ENCODE measurements at regions not wholly inside any gene's neighbourhood (a gene's known extent, or its start where the extent isn't known, plus 50 kb on each side); places are given as distances from the start of the nearest gene placed in this dataset.

DNA sequence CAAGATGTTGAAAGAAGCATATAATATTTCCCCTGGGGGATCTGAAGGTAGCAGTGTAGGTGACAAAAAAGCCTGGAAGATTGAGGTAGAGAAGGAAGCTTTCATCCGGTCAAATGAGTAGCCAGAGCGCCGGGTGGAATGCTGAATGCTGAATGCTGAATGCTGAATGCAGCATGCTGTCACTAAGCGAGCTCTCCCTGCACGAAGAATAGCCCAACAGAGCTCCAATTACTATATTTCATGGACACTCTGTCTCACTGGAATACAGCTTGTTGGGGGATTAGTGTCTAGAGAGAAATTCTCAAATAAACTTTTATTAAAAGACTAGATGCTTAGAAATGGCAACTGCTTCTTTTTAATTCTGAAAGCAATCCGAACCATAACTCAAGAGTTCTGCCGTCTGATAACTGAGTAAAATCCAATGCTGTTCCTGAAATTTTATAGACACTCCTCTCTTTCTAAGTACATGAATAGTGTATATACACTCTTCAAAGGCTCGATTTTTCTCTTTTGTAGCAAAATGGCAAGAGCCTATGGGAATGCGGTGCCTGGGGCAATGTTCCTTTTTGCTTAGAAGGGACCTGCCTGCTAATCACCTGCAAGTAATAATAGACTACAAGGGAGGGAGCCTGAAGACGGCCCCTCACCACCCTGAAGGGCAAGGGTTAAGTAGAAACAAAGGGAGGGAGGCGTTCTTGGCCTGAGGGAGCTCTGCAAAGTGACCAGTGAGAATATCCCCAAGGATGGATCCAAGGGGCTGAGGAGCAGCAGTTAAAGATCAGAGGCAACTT is 203.7 kb upstream of the ESRRG start:
- Mint-ChIP-seq H3K27me3 (ENCODE audit: low read depth) (no peaks in the 10 kb centered on the region), H3K27ac (no peak overlapping the region), H3K36me3 (ENCODE audit: low read depth) (no peaks in the 10 kb centered on the region), H3K4me3 (no peak overlapping the region), H3K4me1 (ENCODE audit: low read depth) (no peaks in the 10 kb centered on the region), H3K9me3 (no peaks in the 10 kb centered on the region)

DNA sequence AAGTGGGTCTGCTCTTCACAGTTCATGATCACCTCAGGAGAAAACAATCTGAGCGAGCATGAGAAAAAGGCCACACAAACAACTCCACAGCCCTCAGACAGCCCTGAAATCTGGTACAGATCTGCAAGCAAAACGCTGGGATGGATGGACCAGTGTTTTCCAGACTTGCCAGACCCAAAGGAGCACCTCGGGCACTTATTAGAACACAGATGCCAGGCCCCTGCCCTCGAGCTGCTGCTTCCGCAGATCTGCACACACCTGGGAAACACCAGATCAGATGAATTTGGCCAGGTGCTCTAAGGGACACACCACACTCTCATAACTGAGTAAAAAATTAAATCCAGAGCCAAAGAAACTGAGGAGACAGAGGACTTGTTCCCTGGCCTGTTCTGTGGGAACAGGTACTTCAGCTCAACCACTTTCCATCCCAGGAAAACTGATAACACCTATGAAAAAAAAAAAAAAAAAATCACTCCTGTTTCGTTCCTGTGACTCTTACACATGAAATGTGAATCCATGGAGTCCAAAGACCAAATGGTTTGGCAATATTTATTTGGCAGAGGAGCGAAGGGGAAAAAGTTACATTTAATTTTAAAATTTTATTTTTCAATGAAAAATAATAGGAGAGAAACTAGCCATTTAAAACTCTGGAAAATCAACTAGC is 202.9 kb upstream of the ESRRG start:
- Mint-ChIP-seq H3K27me3 (ENCODE audit: low read depth) (no peaks in the 10 kb centered on the region), H3K36me3 (ENCODE audit: low read depth) (no peaks in the 10 kb centered on the region), H3K4me1 (ENCODE audit: low read depth) (no peaks in the 10 kb centered on the region), H3K4me3 (no peak overlapping the region), H3K27ac (no peak overlapping the region), H3K9me3 (no peaks in the 10 kb centered on the region)

DNA sequence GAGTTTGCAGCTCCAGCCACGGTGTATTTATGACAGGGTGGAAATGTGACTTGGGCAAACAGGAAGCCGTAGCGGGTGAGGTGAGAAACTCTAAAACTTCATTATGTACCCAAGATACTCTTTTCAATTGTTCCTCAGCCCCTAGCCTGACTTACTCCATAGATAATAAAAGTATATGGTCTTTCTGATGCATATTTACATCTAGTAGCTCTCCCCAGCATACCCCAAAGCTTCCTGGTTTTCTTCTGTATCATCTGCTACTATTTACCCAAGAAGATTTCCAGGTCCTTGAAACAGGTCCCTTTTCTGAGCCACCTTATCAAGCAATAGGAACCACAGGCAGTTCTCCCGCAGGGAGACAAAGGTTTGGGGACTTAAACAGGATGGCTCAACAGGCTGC is 201.5 kb upstream of the ESRRG start:
- H3K36me3 Mint-ChIP-seq (ENCODE audit: low read depth): no peaks in the 10 kb centered on the region
- H3K4me1 Mint-ChIP-seq (ENCODE audit: low read depth): no peaks in the 10 kb centered on the region
- no peaks in the 10 kb centered on the region for H3K9me3 Mint-ChIP-seq
- no peaks in the 10 kb centered on the region for H3K27me3 Mint-ChIP-seq (ENCODE audit: low read depth)
- no peak overlapping the region for H3K27ac Mint-ChIP-seq
- no peak overlapping the region for H3K4me3 Mint-ChIP-seq

DNA sequence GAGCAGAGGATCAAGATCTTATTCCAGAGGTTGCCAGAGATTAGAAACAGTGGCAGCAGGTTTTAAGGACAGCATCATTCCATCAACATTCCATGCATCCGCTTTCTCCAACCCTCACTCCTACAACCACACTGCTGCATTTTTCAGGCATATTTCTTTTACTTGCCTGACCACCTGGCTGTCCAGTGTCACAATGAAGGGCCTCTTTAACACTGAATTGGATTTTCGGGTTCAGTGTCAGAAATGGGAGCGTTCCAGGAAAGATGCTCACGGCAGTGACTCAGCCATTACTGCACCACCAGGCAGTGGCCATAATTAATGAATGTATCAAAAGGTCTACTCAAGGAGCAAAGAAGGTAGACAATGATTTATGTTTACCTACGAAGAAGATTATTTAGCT is 200.4 kb upstream of the ESRRG start:
- Mint-ChIP-seq H3K27me3 (ENCODE audit: low read depth) (no peaks in the 10 kb centered on the region), H3K4me1 (ENCODE audit: low read depth) (no peaks in the 10 kb centered on the region), H3K9me3 (no peaks in the 10 kb centered on the region), H3K4me3 (no peak overlapping the region), H3K27ac (no peak overlapping the region), H3K36me3 (ENCODE audit: low read depth) (no peaks in the 10 kb centered on the region)

DNA sequence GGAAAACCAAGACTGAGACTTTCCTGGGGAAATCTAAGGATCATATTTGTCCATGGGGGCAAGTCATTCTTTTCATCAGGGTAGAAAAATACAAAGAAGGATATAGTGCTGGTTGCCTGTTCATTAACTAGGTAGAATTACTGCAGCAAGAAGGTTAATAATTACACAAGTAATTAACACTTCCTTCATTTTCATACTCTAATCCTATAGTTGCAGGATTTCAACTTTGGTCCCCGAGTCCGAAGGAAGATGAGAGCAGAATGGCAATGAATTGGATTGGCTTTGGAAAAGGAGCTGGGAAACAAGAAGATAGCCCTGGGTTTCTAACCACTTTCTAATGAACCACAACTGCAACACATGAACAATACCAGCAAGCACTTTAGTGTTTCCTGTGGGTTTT is 199.2 kb upstream of the ESRRG start:
- Mint-ChIP-seq H3K4me3 (no peak overlapping the region), H3K4me1 (ENCODE audit: low read depth) (no peaks in the 10 kb centered on the region), H3K27me3 (ENCODE audit: low read depth) (no peaks in the 10 kb centered on the region), H3K9me3 (no peaks in the 10 kb centered on the region), H3K27ac (no peak overlapping the region), H3K36me3 (ENCODE audit: low read depth) (no peaks in the 10 kb centered on the region)

DNA sequence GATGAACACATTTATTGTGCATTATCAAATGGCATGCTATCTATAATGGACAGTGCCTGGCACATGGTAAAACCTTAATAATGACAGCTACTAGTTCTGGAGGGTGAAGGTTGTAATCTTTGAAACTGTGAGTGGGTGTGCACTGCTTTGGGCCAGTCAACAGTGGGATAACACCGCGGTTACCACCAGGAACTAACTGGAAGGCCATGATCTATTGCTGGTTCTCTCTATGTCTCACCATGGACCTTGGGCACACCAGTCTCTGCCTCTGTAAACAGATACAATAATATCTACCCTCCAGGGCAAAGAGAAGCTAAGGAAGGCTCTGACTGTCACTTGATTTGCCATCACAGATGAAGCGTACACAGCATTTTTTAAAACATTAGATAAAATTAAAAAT is 198.6 kb upstream of the ESRRG start:
- Mint-ChIP-seq H3K27ac (no peak overlapping the region), H3K4me3 (no peak overlapping the region), H3K4me1 (ENCODE audit: low read depth) (no peaks in the 10 kb centered on the region), H3K9me3 (no peaks in the 10 kb centered on the region), H3K36me3 (ENCODE audit: low read depth) (no peaks in the 10 kb centered on the region), H3K27me3 (ENCODE audit: low read depth) (no peaks in the 10 kb centered on the region)

DNA sequence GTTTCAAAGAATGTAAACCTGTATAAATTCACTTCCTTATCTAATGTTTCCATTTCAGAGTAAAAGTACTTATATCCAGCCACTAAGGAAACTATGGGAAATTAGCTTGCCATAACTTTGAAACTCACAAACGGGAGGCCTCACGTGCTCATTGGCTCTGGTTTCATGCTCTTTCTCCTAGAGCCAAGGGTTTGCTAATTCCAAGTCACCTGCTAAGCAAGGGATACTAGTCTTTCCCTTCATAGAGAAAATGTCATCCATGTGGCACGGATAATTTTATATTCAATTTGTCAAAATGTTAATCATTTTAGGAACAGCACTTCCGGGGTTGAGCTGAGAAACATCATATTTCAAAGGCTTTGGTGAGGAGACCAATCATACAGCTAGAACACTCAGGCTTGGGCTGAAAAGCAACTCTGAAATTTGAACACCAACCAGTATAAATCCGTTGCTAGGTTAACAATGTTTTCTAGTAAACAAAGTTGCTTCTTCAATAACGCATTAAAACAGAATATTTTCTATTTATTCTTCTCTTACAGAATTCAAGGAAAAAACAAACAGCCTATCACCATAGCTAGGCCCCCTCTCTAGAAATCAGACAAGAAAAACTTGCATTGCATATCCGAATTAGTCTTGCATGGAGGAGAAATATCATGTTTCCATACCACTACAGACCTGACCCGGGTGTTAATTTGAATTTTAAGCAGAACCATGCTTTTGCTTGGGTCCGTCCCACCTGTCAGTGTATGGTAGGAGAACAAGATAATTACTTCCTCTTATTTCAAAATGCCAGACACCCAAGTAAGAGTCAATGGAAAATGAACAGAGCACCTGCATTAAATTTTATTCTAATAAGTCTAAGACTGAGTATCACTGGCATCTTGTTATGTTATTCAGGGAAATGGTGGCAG is 196.1 kb upstream of the ESRRG start:
- Mint-ChIP-seq H3K27ac (no peak overlapping the region), H3K9me3 (no peaks in the 10 kb centered on the region), H3K4me3 (no peak overlapping the region), H3K36me3 (ENCODE audit: low read depth) (no peaks in the 10 kb centered on the region), H3K27me3 (ENCODE audit: low read depth) (no peaks in the 10 kb centered on the region), H3K4me1 (ENCODE audit: low read depth) (no peaks in the 10 kb centered on the region)

DNA sequence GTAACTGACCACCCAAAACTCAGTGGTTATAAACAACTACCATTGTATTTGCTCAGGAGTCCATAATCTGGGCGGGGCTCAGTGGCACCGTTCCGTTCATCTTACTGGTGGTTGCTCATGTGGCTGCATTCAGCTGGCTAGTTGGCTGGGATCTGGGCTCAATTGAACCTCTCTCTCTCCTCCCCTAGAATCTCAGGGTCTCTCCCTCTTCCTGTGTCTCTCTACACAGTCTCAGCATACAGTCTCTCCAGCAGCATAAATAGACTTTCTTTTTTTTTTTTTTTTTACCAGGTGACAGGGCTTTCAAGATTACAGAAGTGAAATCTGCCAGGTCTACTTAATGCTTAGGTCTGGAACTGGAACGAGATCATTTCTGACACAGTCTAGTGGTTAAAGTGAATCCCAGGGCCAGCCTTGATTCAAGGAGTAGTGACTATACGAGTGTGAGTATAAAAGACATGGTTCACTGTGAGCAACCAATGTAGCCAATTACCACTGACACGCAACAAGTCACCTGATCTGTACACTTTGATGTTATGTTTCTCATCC is 193.7 kb upstream of the ESRRG start:
- no peaks in the 10 kb centered on the region for H3K27me3 Mint-ChIP-seq (ENCODE audit: low read depth)
- no peak overlapping the region for H3K4me3 Mint-ChIP-seq
- H3K9me3 Mint-ChIP-seq: no peaks in the 10 kb centered on the region
- H3K4me1 Mint-ChIP-seq (ENCODE audit: low read depth): no peaks in the 10 kb centered on the region
- no peak overlapping the region for H3K27ac Mint-ChIP-seq
- H3K36me3 Mint-ChIP-seq (ENCODE audit: low read depth): no peaks in the 10 kb centered on the region

DNA sequence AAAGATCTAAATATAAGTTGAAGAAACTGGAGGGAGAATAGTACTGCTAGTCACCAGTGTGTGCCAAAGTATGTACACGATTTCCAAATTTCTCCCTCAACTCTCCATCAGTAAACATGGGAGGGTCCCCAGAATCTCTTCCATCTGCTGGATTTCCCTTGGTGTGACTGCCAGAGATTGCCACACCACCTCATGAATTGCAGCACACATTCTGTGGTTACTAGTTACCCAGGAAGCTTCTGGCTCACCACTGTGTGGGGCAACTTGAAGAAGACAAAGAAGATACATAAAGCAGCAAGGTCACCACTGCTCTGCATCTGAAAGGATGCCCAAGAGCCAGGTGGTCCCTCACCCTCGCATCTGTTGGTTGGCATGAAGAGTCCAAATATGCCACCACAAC is 191.7 kb upstream of the ESRRG start:
- H3K4me3 Mint-ChIP-seq: no peak overlapping the region
- no peak overlapping the region for H3K27ac Mint-ChIP-seq
- H3K36me3 Mint-ChIP-seq (ENCODE audit: low read depth): no peaks in the 10 kb centered on the region
- H3K4me1 Mint-ChIP-seq (ENCODE audit: low read depth): no peaks in the 10 kb centered on the region
- no peaks in the 10 kb centered on the region for H3K9me3 Mint-ChIP-seq
- H3K27me3 Mint-ChIP-seq (ENCODE audit: low read depth): no peaks in the 10 kb centered on the region

DNA sequence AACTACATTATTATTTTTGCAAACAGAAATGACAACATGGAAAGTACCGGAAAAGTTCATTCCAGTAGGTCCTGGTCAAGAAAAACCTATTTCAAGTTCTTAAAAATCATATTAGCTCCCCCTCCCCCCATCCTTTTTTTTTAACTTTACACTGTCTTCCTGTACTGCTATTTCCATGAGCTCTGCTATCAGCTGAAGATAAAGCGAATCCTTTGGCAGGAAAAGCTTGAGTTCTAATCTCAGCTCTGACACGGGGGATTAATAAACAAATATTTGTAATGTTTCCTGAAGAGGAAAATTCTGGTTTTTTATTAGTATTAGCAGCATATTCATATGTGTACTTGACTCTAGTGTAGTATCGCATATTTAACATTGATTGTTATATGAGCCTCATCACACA is 190.7 kb upstream of the ESRRG start:
- H3K4me1 Mint-ChIP-seq (ENCODE audit: low read depth): no peaks in the 10 kb centered on the region
- no peaks in the 10 kb centered on the region for H3K27me3 Mint-ChIP-seq (ENCODE audit: low read depth)
- no peak overlapping the region for H3K4me3 Mint-ChIP-seq
- H3K9me3 Mint-ChIP-seq: no peaks in the 10 kb centered on the region
- no peaks in the 10 kb centered on the region for H3K36me3 Mint-ChIP-seq (ENCODE audit: low read depth)
- H3K27ac Mint-ChIP-seq: no peak overlapping the region

DNA sequence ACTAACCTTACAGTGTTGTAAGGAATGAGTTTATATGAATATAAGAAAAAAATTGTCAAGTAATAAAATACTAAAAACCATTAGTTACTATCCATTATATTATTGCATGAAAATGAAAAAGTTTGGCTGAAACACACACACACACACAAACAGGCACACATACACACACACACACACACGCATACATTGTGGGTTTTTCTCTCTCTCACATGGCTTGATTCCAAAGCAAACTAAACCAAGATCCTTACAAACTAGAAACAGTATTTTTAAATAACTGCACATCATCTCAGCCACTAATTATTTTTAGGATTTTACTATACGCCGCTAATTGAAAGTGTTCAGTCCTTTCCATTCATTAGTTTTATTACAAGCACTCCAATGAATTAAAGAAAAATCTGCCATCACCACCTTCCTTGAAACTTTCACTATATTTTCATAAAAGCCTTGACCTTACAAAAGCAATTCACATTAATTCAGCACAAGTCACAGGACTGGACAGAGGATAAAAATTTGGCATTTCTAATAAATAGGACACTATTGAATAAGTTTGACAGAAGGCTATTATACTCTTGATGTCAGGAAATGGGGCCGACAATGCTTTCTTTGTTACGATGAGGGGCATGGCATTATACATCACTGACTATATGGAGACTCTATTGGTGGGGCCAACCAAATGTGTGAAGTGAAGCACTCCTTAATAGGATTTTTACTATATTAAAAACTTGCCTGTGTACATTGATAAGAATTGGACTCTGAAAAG is 187.0 kb upstream of the ESRRG start:
- Mint-ChIP-seq H3K9me3 (no peaks in the 10 kb centered on the region), H3K27me3 (ENCODE audit: low read depth) (no peaks in the 10 kb centered on the region), H3K4me3 (no peak overlapping the region), H3K36me3 (ENCODE audit: low read depth) (no peaks in the 10 kb centered on the region), H3K27ac (no peak overlapping the region), H3K4me1 (ENCODE audit: low read depth) (no peaks in the 10 kb centered on the region)

DNA sequence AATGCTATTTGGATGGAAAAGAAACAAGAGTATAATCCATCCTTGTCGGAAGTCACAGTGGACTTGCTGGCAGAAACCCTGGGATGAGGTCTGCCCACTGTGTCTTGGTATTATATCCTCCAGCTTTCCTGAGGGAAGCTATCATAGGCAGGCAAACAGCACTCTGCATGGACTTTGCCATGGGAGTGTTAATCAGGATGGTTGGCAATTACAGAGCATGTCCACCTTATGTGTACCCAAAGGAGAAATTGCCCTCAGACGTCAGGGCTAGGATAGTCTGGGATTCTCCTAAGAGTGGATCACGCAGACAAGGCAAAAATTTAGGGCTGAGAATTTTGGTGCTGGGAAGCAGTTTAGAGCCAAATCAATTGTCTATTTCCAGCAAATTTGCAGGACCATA is 184.9 kb upstream of the ESRRG start:
- no peaks in the 10 kb centered on the region for H3K4me1 Mint-ChIP-seq (ENCODE audit: low read depth)
- H3K36me3 Mint-ChIP-seq (ENCODE audit: low read depth): no peaks in the 10 kb centered on the region
- no peak overlapping the region for H3K27ac Mint-ChIP-seq
- no peaks in the 10 kb centered on the region for H3K27me3 Mint-ChIP-seq (ENCODE audit: low read depth)
- no peaks in the 10 kb centered on the region for H3K9me3 Mint-ChIP-seq
- H3K4me3 Mint-ChIP-seq: no peak overlapping the region

DNA sequence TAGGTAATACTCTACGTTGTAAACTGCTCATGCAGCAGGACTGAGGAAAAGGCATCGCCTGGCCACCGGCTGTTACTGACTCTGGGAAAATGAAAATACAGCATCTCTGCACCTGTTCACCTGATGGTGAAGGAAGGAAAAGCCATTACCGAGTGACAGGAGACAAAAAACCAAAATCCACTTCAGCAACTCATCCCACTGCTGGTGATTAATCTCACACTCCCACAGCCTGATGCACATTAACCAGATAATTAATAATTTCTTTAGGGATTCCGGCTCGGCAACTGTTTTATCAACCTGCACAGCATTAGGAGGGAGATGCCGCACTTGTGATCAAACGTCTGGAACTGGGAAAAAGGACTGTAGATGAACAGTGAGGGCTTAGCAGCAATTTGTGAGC is 183.9 kb upstream of the ESRRG start:
- Mint-ChIP-seq H3K4me1 (ENCODE audit: low read depth) (no peaks in the 10 kb centered on the region), H3K27me3 (ENCODE audit: low read depth) (no peaks in the 10 kb centered on the region)

DNA sequence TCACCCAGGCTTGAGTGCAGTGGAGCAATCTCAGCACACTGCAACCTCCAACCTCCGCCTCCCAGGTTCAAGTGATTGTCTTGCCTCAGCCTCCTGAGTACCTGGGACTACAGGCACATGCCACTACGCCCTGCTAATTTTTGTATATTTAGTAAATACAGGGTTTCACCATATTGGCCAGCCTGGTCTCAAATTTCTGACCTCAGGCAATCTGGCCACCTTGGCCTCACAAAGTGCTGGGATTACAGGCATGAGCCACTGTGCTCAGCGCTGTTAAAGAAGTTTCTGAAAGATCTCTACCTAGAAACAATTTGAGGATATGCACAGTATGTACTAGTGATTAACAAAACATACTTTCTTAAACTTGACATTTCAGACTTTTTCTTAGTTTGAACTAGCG is 182.6 kb upstream of the ESRRG start:
- H3K27ac Mint-ChIP-seq: no peak overlapping the region
- no peaks in the 10 kb centered on the region for H3K36me3 Mint-ChIP-seq (ENCODE audit: low read depth)
- no peak overlapping the region for H3K4me3 Mint-ChIP-seq
- H3K9me3 Mint-ChIP-seq: no peaks in the 10 kb centered on the region
- H3K27me3 Mint-ChIP-seq (ENCODE audit: low read depth): no peaks in the 10 kb centered on the region
- H3K4me1 Mint-ChIP-seq (ENCODE audit: low read depth): no peaks in the 10 kb centered on the region

More for the DNA sequence above, 183.9 kb upstream of the ESRRG start:
- Mint-ChIP-seq H3K36me3 (ENCODE audit: low read depth) (no peaks in the 10 kb centered on the region), H3K9me3 (no peaks in the 10 kb centered on the region), H3K27ac (no peak overlapping the region), H3K4me3 (no peak overlapping the region)
